GM12891 (cell line): ENCODE measurements at regions not wholly inside any gene's neighbourhood (a gene's known extent, or its start where the extent isn't known, plus 50 kb on each side); places are given as distances from the start of the nearest gene placed in this dataset.

Experiments used
- PAX5 ChIP-seq: IDR thresholded peaks from 2 replicates; pipeline ENCODE4 v1.6.1; 2011; ENCODE audit warnings: low read length, moderate library complexity, mild to moderate bottlenecking; ENCODE audit not compliant: insufficient read depth, severe bottlenecking
- POLR2A ChIP-seq: IDR thresholded peaks from 2 replicates; pipeline ENCODE4 v1.6.1; 2011; ENCODE audit warnings: low read depth, low read length, control low read depth
- POLR2AphosphoS5 ChIP-seq: IDR thresholded peaks from 2 replicates; pipeline ENCODE4 v1.6.1; 2011; ENCODE audit warnings: low read depth, low read length, control low read depth
- TAF1 ChIP-seq: IDR thresholded peaks from 2 replicates; pipeline ENCODE4 v1.6.1; 2011; ENCODE audit warnings: low read depth, low read length, control low read depth

DNA sequence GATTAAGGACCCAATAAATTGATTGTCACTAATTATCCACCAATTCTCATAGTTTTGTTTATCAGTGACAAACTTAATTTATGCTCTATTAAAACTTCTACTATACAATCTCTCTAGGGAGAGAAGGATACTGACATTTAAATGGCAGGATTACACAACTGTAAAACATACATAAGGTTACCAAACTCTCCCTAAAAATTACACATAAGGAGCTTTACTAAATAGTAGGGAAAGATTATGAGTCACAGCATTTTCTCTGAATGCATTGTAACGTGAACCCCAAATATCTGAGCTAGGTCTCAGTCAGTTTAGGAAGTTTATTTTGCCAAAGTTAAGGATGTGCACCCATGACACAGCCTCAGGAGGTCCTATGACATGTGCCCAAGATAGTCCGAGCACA, 2140.6 kb downstream of the NCAM2 start:
- TF ChIP-seq TAF1 (no peak), POLR2A (no peak), PAX5 (no peak), POLR2AphosphoS5 (no peak)
